H1 (cell line): ENCODE measurements at regions not wholly inside any gene's neighbourhood (a gene's known extent, or its start where the extent isn't known, plus 50 kb on each side); places are given as distances from the start of the nearest gene placed in this dataset.

Experiments
- CTCF ChIA-PET: fragments of 300-600 bp; sonication (Branson Sonifier 250); formaldehyde crosslinking; loops from one replicate; lab custom pipeline; 2021; ENCODE audit not compliant: partially characterized antibody; lab: Charles Lee
- POLR2A ChIA-PET: fragments of 300-600 bp; sonication (Branson Sonifier 250); formaldehyde crosslinking; loops from one replicate; lab custom pipeline; 2021; ENCODE audit warnings: inconsistent platforms; ENCODE audit not compliant: partially characterized antibody; lab: Charles Lee
- DNase-seq, 2 experiments: peaks; one replicate each; pipeline versions ENCODE4 v3.0.0 to v3.0.0-alpha.2; 2010 to 2022; ENCODE audit warnings: low spot score in 2 of 2, low read depth in 1 of 2, mixed read lengths in 1 of 2
- FAIRE-seq: peaks from 2 replicates; lab custom pipeline; 2011; peaks lifted over from hg19 to GRCh38; lab: Jason Lieb, UNC
- H2AFZ ChIP-seq: 2 replicates; pipeline ENCODE4 v1.8.1; 2012; ENCODE audit warnings: low read length, inconsistent platforms
- H2AK5ac ChIP-seq: 2 replicates; pipeline ENCODE4 v1.6.1; 2013; ENCODE audit warnings: low read depth, low read length
- H2BK120ac ChIP-seq: replicated peaks from 2 replicates; pipeline ENCODE3; 2013; ENCODE audit warnings: low read depth, low read length, inconsistent platforms
- H2BK12ac ChIP-seq: 2 replicates; pipeline ENCODE4 v1.6.1; 2013; ENCODE audit warnings: low read depth, low read length
- H2BK15ac ChIP-seq: 2 replicates; pipeline ENCODE4 v1.6.1; 2013; ENCODE audit warnings: low read length
- H2BK20ac ChIP-seq: 2 replicates; pipeline ENCODE4 v1.6.1; 2013; ENCODE audit warnings: low read length
- H2BK5ac ChIP-seq: 2 replicates; pipeline ENCODE4 v1.6.1; 2013; ENCODE audit warnings: low read depth, low read length
- H3K14ac ChIP-seq: 2 replicates; pipeline ENCODE4 v1.6.1; 2013; ENCODE audit warnings: inconsistent platforms; ENCODE audit not compliant: insufficient read length
- H3K18ac ChIP-seq: 2 replicates; pipeline ENCODE4 v1.6.1; 2013; ENCODE audit warnings: low read length; ENCODE audit errors: extremely low read depth
- H3K23ac ChIP-seq: 2 replicates; pipeline ENCODE4 v1.6.1; 2013; ENCODE audit warnings: inconsistent platforms; ENCODE audit not compliant: insufficient read length
- H3K23me2 ChIP-seq: 2 replicates; pipeline ENCODE4 v1.6.1; 2013; ENCODE audit warnings: low read depth, low read length
- H3K27ac ChIP-seq: 2 replicates; pipeline ENCODE4 v1.6.1; 2011; ENCODE audit warnings: low read depth, low read length, inconsistent platforms
- H3K27me3 ChIP-seq, 4 experiments: replicated peaks in 1 of 4; 1 replicate in 1 of 4; 2 replicates in 3 of 4; pipeline versions ENCODE4 v1.6.1 to v1.8.1; 2011 to 2013; ENCODE audit warnings: low read length in 3 of 4, mild to moderate bottlenecking in 3 of 4, inconsistent platforms in 2 of 4, mixed read lengths in 2 of 4, moderate library complexity in 1 of 4; ENCODE audit not compliant: control insufficient read depth in 3 of 4, insufficient read depth in 3 of 4; ENCODE audit errors: extremely low read depth in 1 of 4
- H3K36me3 ChIP-seq, 4 experiments: 2 replicates each; pipeline versions ENCODE4 v1.6.1 to v1.8.1; 2011 to 2013; ENCODE audit warnings: mild to moderate bottlenecking in 4 of 4, low read length in 3 of 4, moderate library complexity in 2 of 4, control low read depth in 1 of 4, inconsistent platforms in 1 of 4; ENCODE audit not compliant: insufficient read depth in 4 of 4, control insufficient read depth in 2 of 4
- H3K4ac ChIP-seq: replicated peaks from 2 replicates; pipeline ENCODE3; 2013; ENCODE audit warnings: low read length, low read depth, mixed read lengths, inconsistent platforms; ENCODE audit not compliant: insufficient read length
- H3K4me1 ChIP-seq, 4 experiments: replicated peaks in 1 of 4; 1 replicate in 1 of 4; 2 replicates in 3 of 4; pipeline versions ENCODE4 v1.6.1 to v1.8.1; 2011 to 2013; ENCODE audit warnings: low read length in 3 of 4, inconsistent platforms in 2 of 4, mixed read lengths in 1 of 4; ENCODE audit not compliant: insufficient read depth in 4 of 4, control insufficient read depth in 3 of 4
- H3K4me2 ChIP-seq, 2 experiments: 2 replicates each; pipeline versions ENCODE4 v1.6.1 to v1.8.1; 2011 to 2013; ENCODE audit warnings: low read depth in 2 of 2, low read length in 2 of 2, control low read depth in 1 of 2, inconsistent platforms in 1 of 2, mild to moderate bottlenecking in 1 of 2; ENCODE audit not compliant: insufficient read depth in 1 of 2
- H3K4me3 ChIP-seq, 4 experiments: fragments of 200-600, 300-600 bp in 1 of 4; sonication (generic), shearing (Covaris generic), sonication (Bioruptor Twin) in 1 of 4; 2 replicates each; pipeline versions ENCODE4 v1.5.1 to v1.8.1; 2011 to 2016; ENCODE audit warnings: low read length in 4 of 4, low read depth in 3 of 4, control low read depth in 2 of 4, inconsistent platforms in 2 of 4, mild to moderate bottlenecking in 2 of 4, mixed read lengths in 1 of 4, moderate library complexity in 1 of 4; ENCODE audit not compliant: insufficient read depth in 2 of 4; ENCODE audit errors: extremely low read depth in 1 of 4
- H3K56ac ChIP-seq: replicated peaks from 2 replicates; pipeline ENCODE3; 2013; ENCODE audit warnings: low read depth, mild to moderate bottlenecking, mixed read lengths, low read length, inconsistent platforms; ENCODE audit not compliant: insufficient read length
- H3K79me1 ChIP-seq: 2 replicates; pipeline ENCODE4 v1.6.1; 2013; ENCODE audit warnings: low read depth, low read length, control low read depth
- H3K79me2 ChIP-seq, 2 experiments: 2 replicates each; pipeline versions ENCODE4 v1.6.1 to v1.8.1; 2012 to 2013; ENCODE audit warnings: low read length in 2 of 2, mild to moderate bottlenecking in 2 of 2, inconsistent platforms in 1 of 2; ENCODE audit not compliant: insufficient read depth in 2 of 2, control insufficient read depth in 1 of 2
- H3K9ac ChIP-seq, 4 experiments: replicated peaks in 1 of 4; 1 replicate in 1 of 4; 2 replicates in 3 of 4; pipeline versions ENCODE4 v1.6.1 to v1.8.1; 2011 to 2013; ENCODE audit warnings: low read depth in 3 of 4, low read length in 3 of 4, control low read depth in 2 of 4, mild to moderate bottlenecking in 2 of 4, moderate library complexity in 2 of 4, inconsistent platforms in 1 of 4; ENCODE audit errors: extremely low read depth in 1 of 4
- H3K9me3 ChIP-seq, 2 experiments: 2 replicates each; pipeline versions ENCODE4 v1.6.1 to v1.8.1; 2012 to 2013; ENCODE audit warnings: mild to moderate bottlenecking in 2 of 2, moderate library complexity in 2 of 2, control low read depth in 1 of 2, inconsistent platforms in 1 of 2, low read depth in 1 of 2, low read length in 1 of 2, mixed read lengths in 1 of 2; ENCODE audit not compliant: insufficient read depth in 2 of 2
- H4K20me1 ChIP-seq, 2 experiments: replicated peaks in 1 of 2; 2 replicates each; pipeline versions ENCODE3 to v1.8.1; 2011 to 2013; ENCODE audit warnings: inconsistent platforms in 2 of 2, low read length in 2 of 2, mild to moderate bottlenecking in 1 of 2; ENCODE audit not compliant: insufficient read depth in 2 of 2, control insufficient read depth in 1 of 2
- H4K5ac ChIP-seq: 2 replicates; pipeline ENCODE4 v1.6.1; 2013; ENCODE audit warnings: low read length, low read depth, mixed read lengths, inconsistent platforms; ENCODE audit not compliant: insufficient read length
- H4K8ac ChIP-seq: 2 replicates; pipeline ENCODE4 v1.8.0; 2013; ENCODE audit warnings: mild to moderate bottlenecking, moderate library complexity, low read length, inconsistent platforms; ENCODE audit not compliant: insufficient read depth; ENCODE audit errors: extremely low read depth
- H4K91ac ChIP-seq: replicated peaks from 2 replicates; pipeline ENCODE3; 2013; ENCODE audit warnings: low read length, mixed read lengths, inconsistent platforms; ENCODE audit not compliant: insufficient read length
- BACH1 ChIP-seq: IDR thresholded peaks from 2 replicates; pipeline ENCODE4 v1.6.1; 2012; ENCODE audit warnings: low read length, improper control_type of control experiment
- CTCF ChIP-seq, 3 experiments: IDR thresholded peaks; 1 replicate in 2 of 3; 2 replicates in 1 of 3; pipeline versions ENCODE4 v1.5.1 to v1.6.1; 2011; ENCODE audit warnings: low read length in 3 of 3, mild to moderate bottlenecking in 3 of 3, inconsistent platforms in 2 of 3, low read depth in 1 of 3, moderate library complexity in 1 of 3; ENCODE audit not compliant: insufficient read depth in 1 of 3; ENCODE audit errors: control extremely low read depth in 1 of 3
- MAFK ChIP-seq: IDR thresholded peaks from 2 replicates; pipeline ENCODE4 v1.6.1; 2012; ENCODE audit warnings: low read depth, mild to moderate bottlenecking, improper control_type of control experiment, low read length
- NRF1 ChIP-seq: IDR thresholded peaks from 2 replicates; pipeline ENCODE4 v1.6.1; 2011; ENCODE audit warnings: mild to moderate bottlenecking, low read depth, low read length, improper control_type of control experiment
- RXRA ChIP-seq: IDR thresholded peaks from 2 replicates; pipeline ENCODE4 v1.6.1; 2011; ENCODE audit warnings: low read depth, mild to moderate bottlenecking, low read length, moderate library complexity; ENCODE audit not compliant: insufficient read depth
- TCF12 ChIP-seq: IDR thresholded peaks from 2 replicates; pipeline ENCODE4 v1.6.1; 2011; ENCODE audit warnings: low read depth, mild to moderate bottlenecking, low read length
- TEAD4 ChIP-seq: IDR thresholded peaks from 2 replicates; pipeline ENCODE4 v1.6.1; 2012; ENCODE audit warnings: low read depth, low read length, inconsistent platforms, mixed read lengths
- WGBS, 2 experiments: shearing (Covaris generic) in 1 of 2; methylation state at CpG; one replicate each; pipeline versions ENCODE4 v1.1.6 to v1.1.7; 2013 to 2015; ENCODE audit warnings: low lambda C conversion rate in 2 of 2, mixed read lengths in 2 of 2, inconsistent platforms in 1 of 2, low coverage in 1 of 2, missing lambda C conversion rate in 1 of 2; ENCODE audit not compliant: insufficient replicate concordance in 2 of 2, insufficient coverage in 1 of 2, insufficient read length in 1 of 2; ENCODE audit errors: extremely low coverage in 1 of 2, missing lambda C conversion rate in 1 of 2; 5-methylcytosine and 5-hydroxymethylcytosine counted together

GRCh38 chr11:23318670-23319069 lies 458.4 kb upstream of the CCDC179 start:
- Histone ChIP-seq H3K36me3 (no peaks in the 10 kb centered on the region), H3K14ac (no peak overlapping the region), H3K18ac (no peak overlapping the region), H3K79me1 (no peaks in the 10 kb centered on the region), H4K91ac (no peak overlapping the region), H3K4ac (no peak overlapping the region), H2BK12ac (no peak overlapping the region), H2BK5ac (no peak overlapping the region), H2BK20ac (no peak overlapping the region), H3K9ac (no peak overlapping the region), H2AK5ac (no peak overlapping the region), H4K5ac (no peak overlapping the region), H2AFZ (no peak overlapping the region), H3K79me2 (no peaks in the 10 kb centered on the region), H3K56ac (no peak overlapping the region), H3K4me1 (no peaks in the 10 kb centered on the region), H3K9me3 (peaks cover 17 to 18% of the 10 kb centered on the region in 2 experiments), H4K8ac (no peak overlapping the region), H3K4me3 (no peak overlapping the region), H3K27ac (no peak overlapping the region), H3K27me3 (no peaks in the 10 kb centered on the region), H2BK120ac (no peak overlapping the region), H3K23ac (no peak overlapping the region), H4K20me1 (no peaks in the 10 kb centered on the region), H3K23me2 (no peaks in the 10 kb centered on the region), H2BK15ac (no peak overlapping the region), H3K4me2 (no peak overlapping the region)
- FAIRE-seq: no peak
- no peak for DNase-seq
- ChIA-PET CTCF (interaction anchor here (0.6 kb wide), 1 partner anchor 347 kb away, joined by 3 read pairs; no protein-coding TSS in a partner anchor), POLR2A (no interaction called here)
- WGBS, 2 experiments: 73% methylated on average over 1 of the region's 1 CpG; no CpG with 5 or more reads in 1 of the 2 experiments
- TF ChIP-seq TEAD4 (no peak), NRF1 (no peak), BACH1 (no peak), TCF12 (no peak), CTCF (IDR thresholded peaks at IDR 0.05; ENCODE audit: control extremely low read depth in 1 of 3, insufficient read depth in 1 of 3, low read depth in 1 of 3, low read length in 3 of 3) (no peak), MAFK (no peak), RXRA (no peak)
